H9 (cell line): ENCODE measurements at regions not wholly inside any gene's neighbourhood (a gene's known extent, or its start where the extent isn't known, plus 50 kb on each side); places are given as distances from the start of the nearest gene placed in this dataset.

Experiments
- DNase-seq: peaks from one replicate; pipeline ENCODE4 v3.0.0-alpha.2; 2017
- H2AFZ ChIP-seq: one replicate; pipeline ENCODE4 v1.6.1; 2013; ENCODE audit warnings: mild to moderate bottlenecking, low read length, control low read depth, moderate library complexity
- H2AK5ac ChIP-seq: 2 replicates; pipeline ENCODE4 v1.6.1; 2013; ENCODE audit warnings: low read length, control low read depth, mixed read lengths; ENCODE audit not compliant: insufficient read length
- H2BK120ac ChIP-seq: one replicate; pipeline ENCODE4 v1.6.1; 2013; ENCODE audit warnings: low read depth, mild to moderate bottlenecking, low read length, control low read depth, inconsistent platforms; ENCODE audit not compliant: poor library complexity, severe bottlenecking
- H2BK12ac ChIP-seq: 2 replicates; pipeline ENCODE4 v1.6.1; 2013; ENCODE audit warnings: low read length, control low read depth, mixed read lengths, low read depth; ENCODE audit not compliant: insufficient read length
- H2BK15ac ChIP-seq: 2 replicates; pipeline ENCODE4 v1.6.1; 2013; ENCODE audit warnings: low read depth, low read length, control low read depth
- H2BK20ac ChIP-seq: one replicate; pipeline ENCODE4 v1.6.1; 2013; ENCODE audit warnings: low read depth, mild to moderate bottlenecking, low read length, control low read depth, inconsistent platforms; ENCODE audit not compliant: poor library complexity, severe bottlenecking
- H2BK5ac ChIP-seq: 2 replicates; pipeline ENCODE4 v1.6.1; 2013; ENCODE audit warnings: low read length, control low read depth, mixed read lengths; ENCODE audit not compliant: insufficient read length
- H3K14ac ChIP-seq: 2 replicates; pipeline ENCODE4 v1.6.1; 2013; ENCODE audit warnings: low read length, control low read depth; ENCODE audit not compliant: insufficient read depth
- H3K18ac ChIP-seq: 2 replicates; pipeline ENCODE4 v1.6.1; 2013; ENCODE audit warnings: low read depth, mild to moderate bottlenecking, mixed read lengths, low read length, control low read depth; ENCODE audit not compliant: insufficient read length
- H3K23ac ChIP-seq: 2 replicates; pipeline ENCODE4 v1.6.1; 2013; ENCODE audit warnings: low read length, control low read depth, mixed read lengths, low read depth; ENCODE audit not compliant: insufficient read length
- H3K23me2 ChIP-seq: 2 replicates; pipeline ENCODE4 v1.6.1; 2013; ENCODE audit warnings: low read depth, mild to moderate bottlenecking, mixed read lengths, low read length, control low read depth; ENCODE audit not compliant: insufficient read length, poor library complexity, severe bottlenecking
- H3K27ac ChIP-seq: 2 replicates; pipeline ENCODE4 v1.5.1; 2013; ENCODE audit warnings: low read length, control low read depth, mixed read lengths, low read depth; ENCODE audit not compliant: insufficient read length
- H3K27me3 ChIP-seq: 2 replicates; pipeline ENCODE4 v1.6.1; 2013; ENCODE audit warnings: low read length, control low read depth, inconsistent platforms; ENCODE audit not compliant: insufficient read depth
- H3K4ac ChIP-seq: 2 replicates; pipeline ENCODE4 v1.6.1; 2013; ENCODE audit warnings: low read depth, mild to moderate bottlenecking, control low read depth, inconsistent platforms, low read length, moderate library complexity
- H3K4me1 ChIP-seq: 2 replicates; pipeline ENCODE4 v1.6.1; 2013; ENCODE audit warnings: low read length, control low read depth, inconsistent platforms; ENCODE audit not compliant: insufficient read depth
- H3K4me2 ChIP-seq: 2 replicates; pipeline ENCODE4 v1.6.1; 2013; ENCODE audit warnings: low read length, control low read depth, mixed read lengths; ENCODE audit not compliant: insufficient read length, insufficient read depth
- H3K56ac ChIP-seq: 2 replicates; pipeline ENCODE4 v1.6.1; 2013; ENCODE audit warnings: low read depth, mild to moderate bottlenecking, mixed read lengths, low read length, control low read depth; ENCODE audit not compliant: insufficient read length
- H3K79me1 ChIP-seq: 2 replicates; pipeline ENCODE4 v1.6.1; 2013; ENCODE audit warnings: low read depth, mild to moderate bottlenecking, moderate library complexity, low read length, control low read depth, inconsistent platforms; ENCODE audit not compliant: insufficient read depth, poor library complexity, severe bottlenecking
- H3K79me2 ChIP-seq: 2 replicates; pipeline ENCODE4 v1.6.1; 2013; ENCODE audit warnings: low read length, control low read depth, inconsistent platforms; ENCODE audit not compliant: insufficient read depth
- H3K9ac ChIP-seq: 2 replicates; pipeline ENCODE4 v1.6.1; 2013; ENCODE audit warnings: low read length, control low read depth, mixed read lengths; ENCODE audit not compliant: insufficient read length; ENCODE audit errors: extremely low read depth
- H3K9me3 ChIP-seq: one replicate; pipeline ENCODE4 v1.6.1; 2013; ENCODE audit warnings: low read depth, low read length, inconsistent platforms; ENCODE audit not compliant: control insufficient read depth
- H3T11ph ChIP-seq: one replicate; pipeline ENCODE4 v1.6.1; 2013; ENCODE audit warnings: mild to moderate bottlenecking, low read length, control low read depth, inconsistent platforms
- H4K20me1 ChIP-seq: one replicate; pipeline ENCODE4 v1.6.1; 2013; ENCODE audit not compliant: control insufficient read depth, insufficient read length, insufficient read depth
- H4K5ac ChIP-seq: 2 replicates; pipeline ENCODE4 v1.6.1; 2013; ENCODE audit warnings: low read depth, mild to moderate bottlenecking, mixed read lengths, low read length, control low read depth; ENCODE audit not compliant: insufficient read length
- H4K8ac ChIP-seq: replicated peaks from 2 replicates; pipeline ENCODE4 v1.6.1; 2013; ENCODE audit warnings: low read length, control low read depth, mixed read lengths, low read depth; ENCODE audit not compliant: insufficient read length
- H4K91ac ChIP-seq: 2 replicates; pipeline ENCODE4 v1.6.1; 2013; ENCODE audit warnings: low read depth, mild to moderate bottlenecking, moderate library complexity, mixed read lengths, low read length, control low read depth; ENCODE audit not compliant: insufficient read length
- H3K27ac Mint-ChIP-seq, 3 experiments: 2 replicates in 2 of 3; 3 replicates in 1 of 3; pipeline ENCODE4 v1.8.0; 2020 to 2021; ENCODE audit warnings: mixed read lengths in 3 of 3, mild to moderate bottlenecking in 1 of 3, moderate library complexity in 1 of 3
- H3K27me3 Mint-ChIP-seq: 2 replicates; pipeline ENCODE4 v1.8.0; 2021; ENCODE audit warnings: low read depth, mild to moderate bottlenecking, moderate library complexity, mixed read lengths
- H3K36me3 Mint-ChIP-seq, 3 experiments: 2 replicates in 2 of 3; 3 replicates in 1 of 3; pipeline ENCODE4 v1.8.0; 2020 to 2021; ENCODE audit warnings: low read depth in 3 of 3, mixed read lengths in 3 of 3; ENCODE audit not compliant: insufficient read depth in 1 of 3
- H3K4me1 Mint-ChIP-seq, 2 experiments: 2 replicates each; pipeline ENCODE4 v1.8.0; 2020; ENCODE audit warnings: mixed read lengths in 2 of 2
- H3K4me3 Mint-ChIP-seq, 2 experiments: 2 replicates in 1 of 2; 3 replicates in 1 of 2; pipeline ENCODE4 v1.8.0; 2020 to 2021; ENCODE audit warnings: mild to moderate bottlenecking in 2 of 2, mixed read lengths in 2 of 2, moderate library complexity in 1 of 2
- H3K9me3 Mint-ChIP-seq, 2 experiments: 2 replicates in 1 of 2; 3 replicates in 1 of 2; pipeline ENCODE4 v1.8.0; 2020; ENCODE audit warnings: mild to moderate bottlenecking in 2 of 2, mixed read lengths in 2 of 2, moderate library complexity in 1 of 2
- CTCF ChIP-seq: fragments of 200-600 bp; sonication (generic); conservative IDR thresholded peaks from 3 replicates; pipeline ENCODE4 v1.8.0; 2021; ENCODE audit warnings: antibody characterized with exemption, mild to moderate bottlenecking

- no peaks in the 10 kb centered on the region for H3K79me1 ChIP-seq
- no peaks in the 10 kb centered on the region for H3K23me2 ChIP-seq
- H3K79me2 ChIP-seq, result no peaks in the 10 kb centered on the region
- H3K9me3 ChIP-seq, result no peaks in the 10 kb centered on the region
- H4K91ac ChIP-seq, result no peak overlapping the region
- H2BK20ac ChIP-seq, result no peak overlapping the region
- H3K27ac ChIP-seq, result no peak overlapping the region
- no peak overlapping the region for H3T11ph ChIP-seq
- Mint-ChIP-seq H3K4me1 (no peaks in the 10 kb centered on the region), H3K27me3 (no peaks in the 10 kb centered on the region), H3K9me3 (peaks cover 0 to 1% of the 10 kb centered on the region in 2 experiments; a peak in 3 of 5 replicates), H3K27ac (no peak overlapping the region), H3K36me3 (0 out of 7 replicates have a peak, but pooled peaks cover 0 to under 1% (median under 1%) of the 10 kb centered on the region in 3 experiments), H3K4me3 (no peak overlapping the region)
- TF ChIP-seq CTCF, result no peak
- H2BK120ac ChIP-seq, result no peak overlapping the region
- H3K23ac ChIP-seq, result no peak overlapping the region
- no peak overlapping the region for H2BK12ac ChIP-seq
- no peak overlapping the region for H3K14ac ChIP-seq
- no peak overlapping the region for H4K8ac ChIP-seq
- no peaks in the 10 kb centered on the region for H3K4me1 ChIP-seq
- H3K4me2 ChIP-seq, result no peak overlapping the region
- no peak overlapping the region for H2AFZ ChIP-seq
- no peaks in the 10 kb centered on the region for H3K27me3 ChIP-seq
- H2BK5ac ChIP-seq, result no peak overlapping the region
- DNase-seq, result no peak
- no peaks in the 10 kb centered on the region for H4K20me1 ChIP-seq
- H3K56ac ChIP-seq, result no peak overlapping the region
- no peak overlapping the region for H2BK15ac ChIP-seq
- no peak overlapping the region for H3K9ac ChIP-seq
- no peak overlapping the region for H3K18ac ChIP-seq
- H2AK5ac ChIP-seq, result no peak overlapping the region
- H3K4ac ChIP-seq, result no peak overlapping the region
- H4K5ac ChIP-seq, result no peak overlapping the region
Observed at GRCh38 chr3:117903226-117903625, 1131.4 kb downstream of the IGSF11 start.
